PC-9 (cell line): ENCODE measurements at regions not wholly inside any gene's neighbourhood (a gene's known extent, or its start where the extent isn't known, plus 50 kb on each side); places are given as distances from the start of the nearest gene placed in this dataset.
"Not testable (repeated sequence)": the region's sequence is repeated elsewhere in the genome, so short reads cannot be mapped to it uniquely, and the experiment has no call there.

ENCODE experiments used
- BruUV-seq: library from RNA; stranded (reverse); fragments of 400-500 nt; replicated peaks from 2 replicates; lab custom pipeline; 2021; lab: Mats Ljungman, UMichigan
- CTCF ChIA-PET: fragments of 300-600 bp; sonication (Branson Sonifier 250); formaldehyde crosslinking; loops from one replicate; lab custom pipeline; 2022; ENCODE audit warnings: antibody characterized with exemption; lab: Charles Lee
- POLR2A ChIA-PET: fragments of 300-600 bp; sonication (Branson Sonifier 250); formaldehyde crosslinking; loops from one replicate; lab custom pipeline; 2022; ENCODE audit warnings: antibody characterized with exemption; ENCODE audit not compliant: unreplicated experiment; lab: Charles Lee
- DNase-seq, 2 experiments: peaks; one replicate each; pipeline versions ENCODE4 v3.0.0 to v3.0.0-alpha.2; 2015 to 2022; ENCODE audit warnings: mixed read lengths in 1 of 2
- H2AFZ ChIP-seq: fragments of 200-600 bp; sonication (generic); 2 replicates; pipeline ENCODE4 v1.8.1; 2017; ENCODE audit warnings: antibody characterized with exemption
- H3F3A ChIP-seq: fragments of 200-600 bp; sonication (generic); 2 replicates; pipeline ENCODE4 v1.8.1; 2017; ENCODE audit warnings: antibody characterized with exemption, mild to moderate bottlenecking, low read depth; ENCODE audit not compliant: insufficient read depth
- H3K27ac ChIP-seq: fragments of 200-600 bp; sonication (generic); 2 replicates; pipeline ENCODE4 v1.6.1; 2016; ENCODE audit warnings: mixed run types
- H3K27me3 ChIP-seq: fragments of 200-600 bp; sonication (generic); 2 replicates; pipeline ENCODE4 v1.6.1; 2016; ENCODE audit warnings: low read depth, mixed run types; ENCODE audit not compliant: insufficient read depth
- H3K36me3 ChIP-seq: fragments of 200-600 bp; sonication (generic); 2 replicates; pipeline ENCODE4 v1.6.1; 2016; ENCODE audit warnings: low read depth, mixed run types
- H3K4me1 ChIP-seq: fragments of 200-600 bp; sonication (generic); replicated peaks from 2 replicates; pipeline ENCODE4 v1.6.1; 2016; ENCODE audit warnings: mixed run types; ENCODE audit not compliant: insufficient read depth
- H3K4me2 ChIP-seq: fragments of 200-600 bp; sonication (generic); 2 replicates; pipeline ENCODE4 v1.6.1; 2017; ENCODE audit warnings: mixed run types
- H3K4me3 ChIP-seq: fragments of 200-600 bp; sonication (generic); 2 replicates; pipeline ENCODE4 v1.6.1; 2016; ENCODE audit warnings: mixed run types
- H3K79me2 ChIP-seq: fragments of 200-600 bp; sonication (generic); 2 replicates; pipeline ENCODE4 v1.6.1; 2017; ENCODE audit warnings: low read depth, mixed run types
- H3K9me2 ChIP-seq: fragments of 200-600 bp; sonication (generic); 2 replicates; pipeline ENCODE4 v1.8.1; 2017; ENCODE audit warnings: mild to moderate bottlenecking; ENCODE audit not compliant: insufficient read depth
- H3K9me3 ChIP-seq: fragments of 200-600 bp; sonication (generic); 2 replicates; pipeline ENCODE4 v1.8.1; 2016; ENCODE audit warnings: low read depth; ENCODE audit not compliant: insufficient read depth
- H4K20me1 ChIP-seq: fragments of 200-600 bp; sonication (generic); 2 replicates; pipeline ENCODE4 v1.8.1; 2017; ENCODE audit not compliant: insufficient read depth
- EZH2 ChIP-seq: fragments of 200-600 bp; sonication (generic); IDR thresholded peaks from 2 replicates; pipeline ENCODE4 v1.8.0; 2017; ENCODE audit warnings: antibody characterized with exemption, low read depth
- intact Hi-C: fragments of 100-400 bp; cut with micrococcal nuclease; formaldehyde crosslinking; loops from one replicate; pipeline ENCODE4 v1.10.0; 2022; ENCODE audit not compliant: unreplicated experiment
- TF ChIP-seq, protein P1 (sequence below): fragments of 200-600 bp; sonication (generic); conservative IDR thresholded peaks from 2 replicates; pipeline ENCODE4 v1.6.1; 2017; ENCODE audit warnings: mixed run types, antibody characterized with exemption, mild to moderate bottlenecking, moderate library complexity

- H3F3A ChIP-seq = no peaks in the 10 kb centered on the region; the same call in 1 of the 2 replicates
- H3K27me3 ChIP-seq = no peaks in the 10 kb centered on the region
- H3K4me2 ChIP-seq = peak overlapping the region; percentile 35; the same call in 1 of the 2 replicates
- no peaks in the 10 kb centered on the region for H4K20me1 ChIP-seq
- no peak for TF ChIP-seq EZH2
- TF ChIP-seq, protein P1, sequence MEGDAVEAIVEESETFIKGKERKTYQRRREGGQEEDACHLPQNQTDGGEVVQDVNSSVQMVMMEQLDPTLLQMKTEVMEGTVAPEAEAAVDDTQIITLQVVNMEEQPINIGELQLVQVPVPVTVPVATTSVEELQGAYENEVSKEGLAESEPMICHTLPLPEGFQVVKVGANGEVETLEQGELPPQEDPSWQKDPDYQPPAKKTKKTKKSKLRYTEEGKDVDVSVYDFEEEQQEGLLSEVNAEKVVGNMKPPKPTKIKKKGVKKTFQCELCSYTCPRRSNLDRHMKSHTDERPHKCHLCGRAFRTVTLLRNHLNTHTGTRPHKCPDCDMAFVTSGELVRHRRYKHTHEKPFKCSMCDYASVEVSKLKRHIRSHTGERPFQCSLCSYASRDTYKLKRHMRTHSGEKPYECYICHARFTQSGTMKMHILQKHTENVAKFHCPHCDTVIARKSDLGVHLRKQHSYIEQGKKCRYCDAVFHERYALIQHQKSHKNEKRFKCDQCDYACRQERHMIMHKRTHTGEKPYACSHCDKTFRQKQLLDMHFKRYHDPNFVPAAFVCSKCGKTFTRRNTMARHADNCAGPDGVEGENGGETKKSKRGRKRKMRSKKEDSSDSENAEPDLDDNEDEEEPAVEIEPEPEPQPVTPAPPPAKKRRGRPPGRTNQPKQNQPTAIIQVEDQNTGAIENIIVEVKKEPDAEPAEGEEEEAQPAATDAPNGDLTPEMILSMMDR = no peak
- no peaks in the 10 kb centered on the region; the same call in 1 of the 2 replicates for H3K36me3 ChIP-seq
- H2AFZ ChIP-seq = no peak overlapping the region
- peaks cover 35% of the 10 kb centered on the region for H3K4me1 ChIP-seq
- no peak for DNase-seq
- peak overlapping the region; percentile 69 for H3K27ac ChIP-seq
- POLR2A ChIA-PET = no interaction called here
- intact Hi-C loops = no loop called here
- no peaks in the 10 kb centered on the region for H3K9me2 ChIP-seq
- H3K4me3 ChIP-seq = no peak overlapping the region
- no peaks in the 10 kb centered on the region for H3K79me2 ChIP-seq
- no TSS peak for BruUV-seq
- no peaks in the 10 kb centered on the region for H3K9me3 ChIP-seq
- CTCF ChIA-PET = no interaction called here
Measured at GRCh38 chr1:224554620-224555259, 61.4 kb upstream of the CNIH3 start.

DNA sequence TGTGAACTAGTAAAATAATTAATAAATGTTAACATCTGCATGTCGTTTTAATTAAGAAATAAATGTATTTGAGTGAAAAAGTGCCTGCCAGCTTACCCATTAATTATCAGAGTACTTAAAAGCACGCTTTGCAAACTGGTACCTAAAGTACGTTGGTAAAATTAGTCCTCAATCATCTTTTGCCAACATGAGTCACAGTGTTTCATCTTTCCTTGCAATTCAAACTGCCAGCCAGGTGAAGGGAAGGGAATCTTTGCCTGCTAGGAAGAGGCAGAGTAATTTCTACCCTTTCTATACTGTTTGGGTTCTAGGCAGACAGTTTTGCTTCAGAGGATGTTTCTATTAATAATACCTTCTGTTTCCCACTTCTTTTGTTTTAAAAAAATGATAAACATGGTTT, 57.2 kb upstream of the CNIH3 start:
- H3K27ac ChIP-seq = peak overlapping the region; percentile 7; the same call in 1 of the 2 replicates
- DNase-seq = no peak

GRCh38 chr1:224559981-224560728, 56.0 kb upstream of the CNIH3 start:
- intact Hi-C loops = no loop called here
- Histone ChIP-seq H3K9me2 (no peaks in the 10 kb centered on the region; the same call in 1 of the 2 replicates), H3K36me3 (no peaks in the 10 kb centered on the region), H3K79me2 (no peaks in the 10 kb centered on the region), H3K27ac (no peak overlapping the region), H3K27me3 (no peaks in the 10 kb centered on the region), H4K20me1 (no peaks in the 10 kb centered on the region), H2AFZ (no peak overlapping the region), H3K4me3 (no peak overlapping the region), H3K9me3 (peaks cover 15% of the 10 kb centered on the region), H3K4me2 (no peak overlapping the region), H3K4me1 (peaks cover 52% of the 10 kb centered on the region), H3F3A (peaks cover 17% of the 10 kb centered on the region)
- BruUV-seq = no TSS peak
- TF ChIP-seq, protein P1 = no peak
- no peak for TF ChIP-seq EZH2
- CTCF ChIA-PET = no interaction called here
- POLR2A ChIA-PET = no interaction called here
- no peak for DNase-seq

More for the DNA sequence above, 57.2 kb upstream of the CNIH3 start:
- Histone ChIP-seq H3K4me1 (peaks cover 53% of the 10 kb centered on the region), H3K27me3 (no peaks in the 10 kb centered on the region), H3K9me2 (no peaks in the 10 kb centered on the region; the same call in 1 of the 2 replicates), H4K20me1 (no peaks in the 10 kb centered on the region), H3K4me3 (no peak overlapping the region), H2AFZ (no peak overlapping the region), H3K79me2 (no peaks in the 10 kb centered on the region), H3K36me3 (no peaks in the 10 kb centered on the region), H3F3A (peaks cover 5% of the 10 kb centered on the region), H3K4me2 (no peak overlapping the region), H3K9me3 (peaks cover 15% of the 10 kb centered on the region)
- ChIA-PET POLR2A (no interaction called here), CTCF (no interaction called here)
- TF ChIP-seq, protein P1 = no peak
- TF ChIP-seq EZH2 = no peak
- intact Hi-C loops = no loop called here
- no TSS peak for BruUV-seq

GRCh38 chr1:224562881-224563280, 53.2 kb upstream of the CNIH3 start:
- H3K9me2 ChIP-seq, CTCF ChIA-PET, H3K36me3 ChIP-seq, H3K27me3 ChIP-seq, H4K20me1 ChIP-seq, H3K4me3 ChIP-seq, DNase-seq, BruUV-seq, H2AFZ ChIP-seq, intact Hi-C loops, POLR2A ChIA-PET, H3K79me2 ChIP-seq: not testable (repeated sequence)
- Histone ChIP-seq H3F3A (peaks cover 40% of the 10 kb centered on the region), H3K9me3 (peaks cover 15% of the 10 kb centered on the region), H3K4me2 (0 out of 2 replicates have a peak overlapping the region, but pooled peaks have one; percentile 2), H3K27ac (peak overlapping the region; percentile 98; the same call in 1 of the 2 replicates), H3K4me1 (peaks cover 74% of the 10 kb centered on the region)
